Activated naive CD8-positive, alpha-beta T cell treated with anti-CD3 and anti-CD28 coated beads, Interleukin-2, amount 50 U/mL, for 24 hours (primary cell): ENCODE measurements at regions not wholly inside any gene's neighbourhood (a gene's known extent, or its start where the extent isn't known, plus 50 kb on each side); places are given as distances from the start of the nearest gene placed in this dataset.

ENCODE experiments used
- ATAC-seq: fragments of 150-1000 bp; cut with Tn5 transposase; one replicate; pipeline ENCODE4 v1.10.0; 2021
- DNase-seq: peaks from one replicate; pipeline ENCODE4 v3.0.0; 2021
- H3K27ac Mint-ChIP-seq: one replicate; pipeline ENCODE4 v1.8.0; 2021; ENCODE audit warnings: mild to moderate bottlenecking, mixed read lengths
- H3K27me3 Mint-ChIP-seq: one replicate; pipeline ENCODE4 v1.8.0; 2021; ENCODE audit warnings: mixed read lengths
- H3K36me3 Mint-ChIP-seq: one replicate; pipeline ENCODE4 v1.8.0; 2021; ENCODE audit warnings: low read depth, mixed read lengths
- H3K4me1 Mint-ChIP-seq: one replicate; pipeline ENCODE4 v1.8.0; 2021; ENCODE audit warnings: mixed read lengths
- H3K4me3 Mint-ChIP-seq: one replicate; pipeline ENCODE4 v1.8.0; 2021; ENCODE audit warnings: mild to moderate bottlenecking, moderate library complexity, mixed read lengths
- H3K9me3 Mint-ChIP-seq: one replicate; pipeline ENCODE4 v1.8.0; 2021; ENCODE audit warnings: mixed read lengths

GRCh38 chr3:64828276-64828675, 140.5 kb upstream of the ADAMTS9 start:
- DNase-seq (no peak), ATAC-seq (no peak)
- peaks cover 4% of the 10 kb centered on the region for H3K9me3 Mint-ChIP-seq
- no peaks in the 10 kb centered on the region for H3K27me3 Mint-ChIP-seq
- no peak overlapping the region for H3K27ac Mint-ChIP-seq
- no peaks in the 10 kb centered on the region for H3K4me1 Mint-ChIP-seq
- no peak overlapping the region for H3K4me3 Mint-ChIP-seq
- no peaks in the 10 kb centered on the region for H3K36me3 Mint-ChIP-seq

- Mint-ChIP-seq H3K4me1 (no peaks in the 10 kb centered on the region), H3K36me3 (no peaks in the 10 kb centered on the region), H3K27me3 (no peaks in the 10 kb centered on the region), H3K4me3 (no peak overlapping the region), H3K9me3 (peaks cover 2% of the 10 kb centered on the region), H3K27ac (no peak overlapping the region)
- DNase-seq, result no peak
- no peak for ATAC-seq
Measured at GRCh38 chr3:64827431-64827830, 139.6 kb upstream of the ADAMTS9 start.

- ATAC-seq (no peak), DNase-seq (no peak)
- no peak overlapping the region for H3K4me3 Mint-ChIP-seq
- H3K27ac Mint-ChIP-seq, result no peak overlapping the region
- no peaks in the 10 kb centered on the region for H3K27me3 Mint-ChIP-seq
- no peaks in the 10 kb centered on the region for H3K9me3 Mint-ChIP-seq
- no peaks in the 10 kb centered on the region for H3K4me1 Mint-ChIP-seq
- no peaks in the 10 kb centered on the region for H3K36me3 Mint-ChIP-seq
Measured at GRCh38 chr3:64827019-64827418, 139.2 kb upstream of the ADAMTS9 start.

- Mint-ChIP-seq H3K9me3 (no peaks in the 10 kb centered on the region), H3K27me3 (no peaks in the 10 kb centered on the region), H3K27ac (no peak overlapping the region), H3K36me3 (no peaks in the 10 kb centered on the region), H3K4me1 (no peaks in the 10 kb centered on the region), H3K4me3 (no peak overlapping the region)
- DNase-seq, result no peak
- no peak for ATAC-seq
Measured at GRCh38 chr3:64825404-64826120, 137.8 kb upstream of the ADAMTS9 start.

- H3K27me3 Mint-ChIP-seq, result no peaks in the 10 kb centered on the region
- no peak overlapping the region for H3K4me3 Mint-ChIP-seq
- no peak overlapping the region for H3K27ac Mint-ChIP-seq
- ATAC-seq (no peak), DNase-seq (no peak)
- no peaks in the 10 kb centered on the region for H3K4me1 Mint-ChIP-seq
- no peaks in the 10 kb centered on the region for H3K36me3 Mint-ChIP-seq
- no peaks in the 10 kb centered on the region for H3K9me3 Mint-ChIP-seq
Measured at GRCh38 chr3:64824394-64824909, 136.7 kb upstream of the ADAMTS9 start.

- Mint-ChIP-seq H3K4me3 (no peak overlapping the region), H3K27me3 (no peaks in the 10 kb centered on the region), H3K27ac (no peak overlapping the region), H3K4me1 (no peaks in the 10 kb centered on the region), H3K36me3 (no peaks in the 10 kb centered on the region), H3K9me3 (peaks cover 4% of the 10 kb centered on the region)
- DNase-seq, result no peak
- ATAC-seq, result no peak
Measured at GRCh38 chr3:64818196-64818595, 130.4 kb upstream of the ADAMTS9 start.

GRCh38 chr3:64816355-64816754, 128.6 kb upstream of the ADAMTS9 start:
- no peak overlapping the region for H3K4me3 Mint-ChIP-seq
- no peak for DNase-seq
- H3K27me3 Mint-ChIP-seq, result no peaks in the 10 kb centered on the region
- no peak for ATAC-seq
- no peaks in the 10 kb centered on the region for H3K36me3 Mint-ChIP-seq
- H3K9me3 Mint-ChIP-seq, result peaks cover 4% of the 10 kb centered on the region
- H3K27ac Mint-ChIP-seq, result no peak overlapping the region
- no peaks in the 10 kb centered on the region for H3K4me1 Mint-ChIP-seq

GRCh38 chr3:64815789-64816188, 128.0 kb upstream of the ADAMTS9 start:
- Mint-ChIP-seq H3K27me3 (no peaks in the 10 kb centered on the region), H3K4me1 (no peaks in the 10 kb centered on the region)

GRCh38 chr3:64815195-64815631, 127.4 kb upstream of the ADAMTS9 start:
- no peak for DNase-seq
- Mint-ChIP-seq H3K4me3 (no peak overlapping the region), H3K36me3 (no peaks in the 10 kb centered on the region), H3K9me3 (peaks cover 9% of the 10 kb centered on the region), H3K27me3 (no peaks in the 10 kb centered on the region), H3K27ac (no peak overlapping the region), H3K4me1 (no peaks in the 10 kb centered on the region)
- no peak for ATAC-seq

More at GRCh38 chr3:64815789-64816188, 128.0 kb upstream of the ADAMTS9 start:
- Mint-ChIP-seq H3K27ac (no peak overlapping the region), H3K36me3 (no peaks in the 10 kb centered on the region), H3K4me3 (no peak overlapping the region), H3K9me3 (peaks cover 4% of the 10 kb centered on the region)
- DNase-seq (no peak), ATAC-seq (no peak)

GRCh38 chr3:64814351-64814750, 126.6 kb upstream of the ADAMTS9 start:
- peaks cover 9% of the 10 kb centered on the region for H3K9me3 Mint-ChIP-seq
- H3K27me3 Mint-ChIP-seq, result no peaks in the 10 kb centered on the region
- ATAC-seq, result no peak
- no peaks in the 10 kb centered on the region for H3K36me3 Mint-ChIP-seq
- H3K4me3 Mint-ChIP-seq, result no peak overlapping the region
- H3K4me1 Mint-ChIP-seq, result no peaks in the 10 kb centered on the region
- no peak for DNase-seq
- no peak overlapping the region for H3K27ac Mint-ChIP-seq

- no peak for ATAC-seq
- H3K4me1 Mint-ChIP-seq, result no peaks in the 10 kb centered on the region
- H3K27ac Mint-ChIP-seq, result no peak overlapping the region
- no peak overlapping the region for H3K4me3 Mint-ChIP-seq
- no peaks in the 10 kb centered on the region for H3K36me3 Mint-ChIP-seq
- H3K9me3 Mint-ChIP-seq, result peaks cover 9% of the 10 kb centered on the region
- H3K27me3 Mint-ChIP-seq, result no peaks in the 10 kb centered on the region
- DNase-seq, result no peak
Measured at GRCh38 chr3:64813326-64813725, 125.5 kb upstream of the ADAMTS9 start.

GRCh38 chr3:64809086-64809485, 121.3 kb upstream of the ADAMTS9 start:
- no peak overlapping the region for H3K4me3 Mint-ChIP-seq
- no peak for DNase-seq

GRCh38 chr3:64808061-64808460, 120.3 kb upstream of the ADAMTS9 start:
- Mint-ChIP-seq H3K9me3 (peaks cover 5% of the 10 kb centered on the region), H3K4me3 (no peak overlapping the region), H3K4me1 (no peaks in the 10 kb centered on the region), H3K36me3 (no peaks in the 10 kb centered on the region), H3K27ac (no peak overlapping the region), H3K27me3 (no peaks in the 10 kb centered on the region)
- DNase-seq (no peak), ATAC-seq (no peak)

More at GRCh38 chr3:64809086-64809485, 121.3 kb upstream of the ADAMTS9 start:
- H3K36me3 Mint-ChIP-seq, result no peaks in the 10 kb centered on the region
- no peak overlapping the region for H3K27ac Mint-ChIP-seq
- no peaks in the 10 kb centered on the region for H3K27me3 Mint-ChIP-seq
- ATAC-seq, result no peak
- peaks cover 9% of the 10 kb centered on the region for H3K9me3 Mint-ChIP-seq
- H3K4me1 Mint-ChIP-seq, result no peaks in the 10 kb centered on the region

- Mint-ChIP-seq H3K9me3 (peaks cover 5% of the 10 kb centered on the region), H3K27me3 (no peaks in the 10 kb centered on the region), H3K4me1 (no peaks in the 10 kb centered on the region), H3K27ac (no peak overlapping the region), H3K36me3 (no peaks in the 10 kb centered on the region), H3K4me3 (no peak overlapping the region)
- DNase-seq (no peak), ATAC-seq (no peak)
Measured at GRCh38 chr3:64806668-64807605, 119.1 kb upstream of the ADAMTS9 start.

- ATAC-seq, result no peak
- no peak overlapping the region for H3K27ac Mint-ChIP-seq
- no peak for DNase-seq
- H3K4me3 Mint-ChIP-seq, result no peak overlapping the region
- H3K27me3 Mint-ChIP-seq, result no peaks in the 10 kb centered on the region
- H3K9me3 Mint-ChIP-seq, result peaks cover 5% of the 10 kb centered on the region
- H3K4me1 Mint-ChIP-seq, result no peaks in the 10 kb centered on the region
- no peaks in the 10 kb centered on the region for H3K36me3 Mint-ChIP-seq
Measured at GRCh38 chr3:64805978-64806377, 118.2 kb upstream of the ADAMTS9 start.
